GM12878 (cell line): ENCODE measurements at regions not wholly inside any gene's neighbourhood (a gene's known extent, or its start where the extent isn't known, plus 50 kb on each side); places are given as distances from the start of the nearest gene placed in this dataset.

Experiments used
- ATAC-seq: fragments of 200-7000 bp; cut with Tn5 transposase; 3 replicates; pipeline ENCODE4 v1.9.1; 2020; ENCODE audit warnings: mild to moderate bottlenecking, moderate library complexity
- BruUV-seq: library from RNA; stranded (reverse); fragments of 400-500 nt; replicated peaks from 2 replicates; lab custom pipeline; 2021; lab: Mats Ljungman, UMichigan
- CTCF ChIA-PET: fragments of 300-600 bp; sonication (Branson Sonifier 250); formaldehyde crosslinking; extraction: SDS; loops from one replicate; lab custom pipeline; 2021; ENCODE audit warnings: inconsistent platforms; lab: Yijun Ruan, JAX
- POLR2A ChIA-PET: fragments of 350-600 bp; formaldehyde crosslinking; extraction: SDS; loops from one replicate; lab custom pipeline; 2021; ENCODE audit warnings: inconsistent platforms; lab: Charles Lee
- RAD21 ChIA-PET: fragments of 300-600 bp; sonication (Branson Sonifier 250); formaldehyde crosslinking; loops from one replicate; lab custom pipeline; 2023; ENCODE audit warnings: antibody characterized with exemption; ENCODE audit not compliant: unreplicated experiment; lab: Charles Lee
- SMC1A ChIA-PET: fragments of 300-600 bp; sonication (Branson Sonifier 250); formaldehyde crosslinking; loops from one replicate; lab custom pipeline; 2023; ENCODE audit not compliant: unreplicated experiment, uncharacterized antibody; lab: Charles Lee
- DNase-seq: peaks from one replicate; pipeline ENCODE4 v3.0.0-alpha.2; 2011; ENCODE audit warnings: low read depth, low spot score
- FAIRE-seq: peaks from 3 replicates; lab custom pipeline; 2011; peaks lifted over from hg19 to GRCh38; lab: Jason Lieb, UNC
- H2AFZ ChIP-seq: 2 replicates; pipeline ENCODE4 v1.6.0; 2011; ENCODE audit warnings: low read depth, low read length, control low read depth; ENCODE audit not compliant: control insufficient read depth
- H3K27ac ChIP-seq: 2 replicates; pipeline ENCODE4 v1.5.1; 2011; ENCODE audit warnings: control low read depth; ENCODE audit not compliant: control insufficient read depth, insufficient read depth
- H3K27me3 ChIP-seq, 2 experiments: replicated peaks in 1 of 2; 2 replicates each; pipeline versions ENCODE4 v1.6.0 to v1.6.1; 2011; ENCODE audit warnings: low read length in 1 of 2; ENCODE audit not compliant: control insufficient read depth in 2 of 2, insufficient read depth in 2 of 2
- H3K36me3 ChIP-seq, 2 experiments: 2 replicates each; pipeline ENCODE4 v1.5.1; 2011; ENCODE audit warnings: low read length in 1 of 2; ENCODE audit not compliant: control insufficient read depth in 2 of 2, insufficient read depth in 2 of 2
- H3K4me1 ChIP-seq: 2 replicates; pipeline ENCODE4 v1.6.1; 2011; ENCODE audit warnings: mild to moderate bottlenecking, low read length, moderate library complexity, mixed read lengths; ENCODE audit not compliant: control insufficient read depth, insufficient read depth
- H3K4me2 ChIP-seq: 2 replicates; pipeline ENCODE4 v1.6.0; 2011; ENCODE audit warnings: control low read depth; ENCODE audit not compliant: control insufficient read depth, insufficient read depth
- H3K4me3 ChIP-seq: fragments of 200-600 bp; sonication (generic); 2 replicates; pipeline ENCODE4 v1.5.1; 2016
- H3K79me2 ChIP-seq: 2 replicates; pipeline ENCODE4 v1.6.0; 2011; ENCODE audit warnings: low read length; ENCODE audit not compliant: control insufficient read depth, insufficient read depth
- H3K9ac ChIP-seq: 2 replicates; pipeline ENCODE4 v1.8.0; 2011; ENCODE audit warnings: low read length, control low read depth, mixed read lengths; ENCODE audit not compliant: control insufficient read depth, insufficient read depth
- H3K9me3 ChIP-seq: replicated peaks from 3 replicates; pipeline ENCODE4 v1.5.1; 2011; ENCODE audit warnings: mild to moderate bottlenecking, low read length; ENCODE audit not compliant: control insufficient read depth, insufficient read depth
- H4K20me1 ChIP-seq: 2 replicates; pipeline ENCODE4 v1.6.0; 2011; ENCODE audit not compliant: control insufficient read depth, insufficient read depth
- WGBS: methylation state at CpG from one replicate; pipeline ENCODE4 v1.1.6; 2016; ENCODE audit warnings: low lambda C conversion rate; ENCODE audit not compliant: insufficient replicate concordance, insufficient coverage; ENCODE audit errors: missing lambda C conversion rate; 5-methylcytosine and 5-hydroxymethylcytosine counted together
- in situ Hi-C: fragments of 300-500 bp; cut with MboI; formaldehyde crosslinking; loops from 9 replicates; pipeline ENCODE4 v1.14.3; 2018; ENCODE audit warnings: mixed read lengths
- intact Hi-C: fragments of 100-400 bp; cut with micrococcal nuclease; formaldehyde crosslinking; loops from one replicate; pipeline ENCODE4 v1.14.2; 2022; ENCODE audit not compliant: unreplicated experiment
- TF ChIP-seq, protein P1 (sequence below): IDR thresholded peaks from 2 replicates; pipeline ENCODE4 v1.6.1; 2012; ENCODE audit warnings: improper control_type of control experiment, low read depth, low read length; ENCODE audit not compliant: insufficient replicate concordance

DNA sequence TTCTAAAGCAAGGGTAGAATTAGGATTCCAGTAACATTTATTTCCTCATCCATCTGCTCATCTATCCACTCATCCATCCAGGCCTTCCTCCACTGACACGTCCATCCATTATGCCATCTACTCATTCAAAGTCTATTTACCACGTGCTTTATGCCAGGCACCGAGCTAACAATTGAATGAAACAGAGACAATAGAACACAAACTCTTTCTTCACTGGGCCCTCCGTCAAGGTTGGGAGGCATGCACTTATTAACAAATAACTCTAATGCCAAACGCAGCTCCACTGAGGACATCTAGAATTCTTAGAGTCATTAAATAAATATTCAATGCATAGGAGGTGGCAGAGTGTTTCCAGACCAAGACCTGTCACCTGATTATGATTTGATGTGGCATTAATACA is 262.7 kb downstream of the CYRIA start:
- Histone ChIP-seq H3K27me3 (peaks cover 0 to 3% of the 10 kb centered on the region in 2 experiments; a peak in 1 of 4 replicates), H3K27ac (no peak overlapping the region), H3K4me1 (no peaks in the 10 kb centered on the region), H3K79me2 (no peaks in the 10 kb centered on the region), H2AFZ (no peak overlapping the region), H3K9ac (no peak overlapping the region), H3K36me3 (no peaks in the 10 kb centered on the region), H3K4me3 (no peak overlapping the region), H3K9me3 (no peaks in the 10 kb centered on the region), H3K4me2 (no peak overlapping the region), H4K20me1 (no peaks in the 10 kb centered on the region)
- intact Hi-C loops (no loop called here), in situ Hi-C loops (no loop called here)
- no TSS peak for BruUV-seq
- ChIA-PET CTCF (no interaction called here), POLR2A (no interaction called here), SMC1A (no interaction called here), RAD21 (no interaction called here)
- TF ChIP-seq, protein P1, sequence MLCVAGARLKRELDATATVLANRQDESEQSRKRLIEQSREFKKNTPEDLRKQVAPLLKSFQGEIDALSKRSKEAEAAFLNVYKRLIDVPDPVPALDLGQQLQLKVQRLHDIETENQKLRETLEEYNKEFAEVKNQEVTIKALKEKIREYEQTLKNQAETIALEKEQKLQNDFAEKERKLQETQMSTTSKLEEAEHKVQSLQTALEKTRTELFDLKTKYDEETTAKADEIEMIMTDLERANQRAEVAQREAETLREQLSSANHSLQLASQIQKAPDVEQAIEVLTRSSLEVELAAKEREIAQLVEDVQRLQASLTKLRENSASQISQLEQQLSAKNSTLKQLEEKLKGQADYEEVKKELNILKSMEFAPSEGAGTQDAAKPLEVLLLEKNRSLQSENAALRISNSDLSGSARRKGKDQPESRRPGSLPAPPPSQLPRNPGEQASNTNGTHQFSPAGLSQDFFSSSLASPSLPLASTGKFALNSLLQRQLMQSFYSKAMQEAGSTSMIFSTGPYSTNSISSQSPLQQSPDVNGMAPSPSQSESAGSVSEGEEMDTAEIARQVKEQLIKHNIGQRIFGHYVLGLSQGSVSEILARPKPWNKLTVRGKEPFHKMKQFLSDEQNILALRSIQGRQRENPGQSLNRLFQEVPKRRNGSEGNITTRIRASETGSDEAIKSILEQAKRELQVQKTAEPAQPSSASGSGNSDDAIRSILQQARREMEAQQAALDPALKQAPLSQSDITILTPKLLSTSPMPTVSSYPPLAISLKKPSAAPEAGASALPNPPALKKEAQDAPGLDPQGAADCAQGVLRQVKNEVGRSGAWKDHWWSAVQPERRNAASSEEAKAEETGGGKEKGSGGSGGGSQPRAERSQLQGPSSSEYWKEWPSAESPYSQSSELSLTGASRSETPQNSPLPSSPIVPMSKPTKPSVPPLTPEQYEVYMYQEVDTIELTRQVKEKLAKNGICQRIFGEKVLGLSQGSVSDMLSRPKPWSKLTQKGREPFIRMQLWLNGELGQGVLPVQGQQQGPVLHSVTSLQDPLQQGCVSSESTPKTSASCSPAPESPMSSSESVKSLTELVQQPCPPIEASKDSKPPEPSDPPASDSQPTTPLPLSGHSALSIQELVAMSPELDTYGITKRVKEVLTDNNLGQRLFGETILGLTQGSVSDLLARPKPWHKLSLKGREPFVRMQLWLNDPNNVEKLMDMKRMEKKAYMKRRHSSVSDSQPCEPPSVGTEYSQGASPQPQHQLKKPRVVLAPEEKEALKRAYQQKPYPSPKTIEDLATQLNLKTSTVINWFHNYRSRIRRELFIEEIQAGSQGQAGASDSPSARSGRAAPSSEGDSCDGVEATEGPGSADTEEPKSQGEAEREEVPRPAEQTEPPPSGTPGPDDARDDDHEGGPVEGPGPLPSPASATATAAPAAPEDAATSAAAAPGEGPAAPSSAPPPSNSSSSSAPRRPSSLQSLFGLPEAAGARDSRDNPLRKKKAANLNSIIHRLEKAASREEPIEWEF, result no peak
- DNase-seq (no peak), FAIRE-seq (no peak), ATAC-seq (no peak)
- 0% methylated on average over 5 of the region's 5 CpGs for WGBS
